GM18520 (cell line): ENCODE measurements at regions not wholly inside any gene's neighbourhood (a gene's known extent, or its start where the extent isn't known, plus 50 kb on each side); places are given as distances from the start of the nearest gene placed in this dataset.

Experiments used
- ATAC-seq: cut with Tn5 transposase; IDR thresholded peaks from one replicate; pipeline ENCODE4 v1.9.1; 2021; ENCODE audit not compliant: unreplicated experiment

DNA sequence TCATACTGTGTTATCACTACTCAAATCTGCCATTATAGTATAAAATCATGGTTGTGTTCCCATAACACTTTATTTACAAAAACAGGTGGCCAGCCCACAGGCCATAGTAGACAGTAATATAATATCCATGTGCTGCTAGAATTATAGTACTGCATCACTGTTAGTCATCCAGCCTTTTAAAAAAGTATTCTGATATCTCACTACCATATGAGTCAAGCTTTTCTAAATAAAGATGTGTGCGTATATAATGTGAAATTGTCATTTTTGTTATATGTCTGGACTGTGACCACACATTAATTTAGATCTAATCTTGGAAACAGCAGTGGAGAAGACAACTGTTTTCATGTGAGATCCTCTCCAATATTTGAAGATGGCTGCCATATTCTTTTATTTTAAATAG lies 1049.1 kb upstream of the GOT2 start:
- no peak for ATAC-seq

DNA sequence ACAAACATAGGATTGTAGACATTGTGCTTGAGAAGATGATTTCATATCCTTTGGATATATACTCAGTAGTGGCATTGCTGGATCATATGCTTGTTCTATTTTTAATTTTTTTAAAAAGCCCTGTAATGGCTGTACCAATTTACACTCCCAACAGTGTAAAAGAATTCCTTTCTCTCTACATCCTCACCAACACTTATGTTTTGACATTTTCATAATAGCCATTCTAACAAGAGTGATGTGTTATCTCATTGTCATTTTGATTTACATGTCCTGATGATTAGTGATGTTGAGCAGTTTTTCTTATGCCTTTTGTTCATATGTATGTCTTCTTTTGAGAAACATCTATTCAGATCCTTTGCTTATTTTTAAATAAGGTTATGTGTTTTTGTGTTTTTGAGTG lies 1039.2 kb upstream of the GOT2 start:
- no peak for ATAC-seq

DNA sequence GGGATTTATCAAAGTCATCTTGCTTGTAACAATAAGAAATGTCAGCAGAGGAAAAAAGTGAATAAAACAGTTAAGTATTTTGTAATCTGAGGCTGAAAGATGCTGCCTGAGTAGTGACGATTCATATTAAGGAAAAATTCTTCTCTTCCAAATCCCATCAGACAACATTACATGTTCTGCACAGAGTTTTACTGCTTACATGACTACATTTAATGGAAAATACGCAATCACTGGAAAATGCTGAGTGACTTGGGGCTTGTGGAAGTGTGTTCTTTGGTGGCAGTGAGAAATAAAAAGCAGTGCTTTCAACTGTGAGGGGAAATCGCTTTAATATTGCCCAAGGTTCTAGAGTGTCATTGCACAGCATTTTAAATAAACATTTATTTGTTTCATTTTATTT lies 1025.2 kb upstream of the GOT2 start:
- no peak for ATAC-seq

DNA sequence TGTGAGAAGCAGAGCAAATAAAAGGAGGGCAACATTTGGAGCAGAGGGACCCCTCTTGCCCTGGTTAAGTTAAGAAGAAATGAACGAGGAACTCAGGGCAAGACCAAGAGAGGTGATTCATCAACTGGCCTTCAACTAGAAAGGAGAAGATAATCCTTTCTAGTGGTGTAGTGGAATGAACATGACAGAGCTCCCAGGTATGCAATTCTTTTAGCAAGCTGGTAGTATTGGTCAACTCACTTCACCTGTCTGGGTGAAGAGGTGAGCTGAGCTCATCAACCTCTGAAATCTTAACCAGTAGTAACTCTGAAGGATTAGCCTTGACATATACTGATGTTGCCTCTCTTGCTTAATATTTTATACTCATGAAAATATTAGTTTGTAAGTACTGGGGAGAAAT lies 1024.7 kb upstream of the GOT2 start:
- no peak for ATAC-seq

DNA sequence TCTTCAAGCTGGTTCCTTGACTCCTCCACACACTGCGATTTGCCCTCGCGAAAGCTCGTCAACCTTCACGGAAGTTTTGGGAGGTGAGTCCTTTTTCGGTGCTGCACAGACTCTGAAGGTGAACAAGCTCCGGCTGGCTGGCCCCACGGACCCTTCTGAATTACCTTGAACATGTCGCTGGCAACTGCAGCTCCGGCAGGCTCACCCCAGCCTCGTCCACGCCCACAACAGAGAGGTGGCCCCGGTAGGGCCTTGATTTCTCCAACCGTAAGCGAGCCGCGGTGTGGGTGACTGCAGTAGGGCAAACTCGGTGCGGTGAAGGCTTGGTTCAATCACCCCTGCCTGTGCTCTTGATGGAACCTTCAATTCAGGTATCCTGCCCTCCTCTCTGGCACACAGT lies 1020.7 kb upstream of the GOT2 start:
- ATAC-seq: no peak

DNA sequence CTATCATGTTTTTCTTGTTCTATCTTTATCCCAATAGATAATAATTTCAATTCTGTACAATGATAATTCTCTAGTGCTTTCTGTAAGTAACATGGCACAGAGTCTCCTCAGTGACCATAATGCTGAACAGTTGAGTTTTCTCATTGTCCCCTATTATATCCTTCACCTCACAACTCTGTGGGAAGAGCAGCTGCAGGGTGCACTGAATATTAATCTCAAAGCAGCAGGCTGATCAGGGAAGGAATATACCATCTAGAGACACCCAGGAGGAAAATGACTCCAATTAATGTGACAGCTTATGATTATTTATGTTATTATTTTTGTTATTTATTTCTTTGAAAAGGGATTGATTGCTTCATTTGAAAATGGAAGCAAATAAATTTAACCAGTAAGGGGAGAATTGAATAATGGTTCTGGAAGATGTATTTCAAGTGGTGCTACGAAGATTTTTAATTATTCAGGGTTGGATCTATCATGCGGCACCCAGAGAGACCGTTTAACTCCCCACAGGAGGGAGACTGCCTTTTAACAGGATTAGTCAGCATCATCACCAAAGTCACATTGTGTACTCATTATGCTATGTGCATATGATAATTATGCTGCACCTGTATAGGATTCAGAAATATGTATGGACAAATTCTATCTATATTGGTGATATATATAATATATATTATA lies 1015.7 kb upstream of the GOT2 start:
- no peak for ATAC-seq

DNA sequence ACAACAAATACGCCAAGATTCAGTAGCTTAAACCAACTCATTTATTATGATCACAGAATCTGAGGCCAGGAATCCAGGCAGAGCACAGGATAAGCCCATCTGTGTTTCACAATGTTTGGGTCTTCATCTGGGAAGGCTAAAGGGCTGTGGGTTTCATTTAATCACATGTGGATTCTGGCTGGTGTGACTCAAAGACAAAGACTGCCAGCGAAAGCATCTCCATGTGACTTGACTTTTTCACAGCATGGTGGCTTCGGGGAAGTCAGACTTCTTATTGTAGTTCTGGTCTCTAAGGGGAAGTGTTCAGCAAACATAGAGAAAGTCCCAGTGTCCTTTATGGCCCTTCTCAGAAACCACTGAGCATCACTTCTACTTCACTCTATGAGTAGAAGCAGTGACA lies 1014.4 kb upstream of the GOT2 start:
- no peak for ATAC-seq

DNA sequence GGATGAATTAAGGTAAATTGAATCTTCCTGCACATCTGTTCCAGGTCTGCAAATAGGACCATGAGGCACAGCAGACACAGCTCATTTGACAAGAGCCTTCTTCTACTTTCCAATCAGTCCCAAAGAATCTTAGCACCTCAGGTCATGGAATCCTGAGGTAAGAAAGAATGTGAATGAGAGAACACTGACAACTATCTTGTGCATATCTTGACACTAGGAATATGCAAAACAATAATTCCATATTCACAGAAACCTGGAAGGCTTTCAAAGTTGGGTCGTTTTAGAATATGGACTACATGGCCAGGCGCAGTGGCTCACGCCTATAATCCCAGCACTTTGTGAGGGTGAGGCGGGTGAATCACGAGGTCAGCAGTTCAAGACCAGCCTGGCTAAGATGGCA lies 1009.4 kb upstream of the GOT2 start:
- no peak for ATAC-seq

DNA sequence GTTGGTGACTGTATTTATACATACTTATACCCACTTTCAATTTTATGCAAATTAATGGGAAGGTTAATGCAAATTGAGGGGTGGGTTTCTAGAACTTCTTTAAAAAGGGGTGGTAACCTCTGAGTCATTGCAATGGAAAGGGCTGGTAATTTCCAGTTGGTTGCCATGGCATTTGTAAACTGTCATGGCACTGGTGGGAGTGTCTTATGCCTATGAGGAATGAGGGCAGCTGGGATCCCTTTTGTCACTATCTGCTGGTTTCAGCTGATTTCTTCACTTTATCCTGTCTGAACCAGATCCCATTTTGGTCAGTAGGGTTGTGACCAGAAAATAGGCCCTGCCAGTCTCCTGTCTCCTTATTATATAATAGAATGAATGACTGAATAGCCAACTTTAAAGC lies 1006.7 kb upstream of the GOT2 start:
- ATAC-seq: no peak

DNA sequence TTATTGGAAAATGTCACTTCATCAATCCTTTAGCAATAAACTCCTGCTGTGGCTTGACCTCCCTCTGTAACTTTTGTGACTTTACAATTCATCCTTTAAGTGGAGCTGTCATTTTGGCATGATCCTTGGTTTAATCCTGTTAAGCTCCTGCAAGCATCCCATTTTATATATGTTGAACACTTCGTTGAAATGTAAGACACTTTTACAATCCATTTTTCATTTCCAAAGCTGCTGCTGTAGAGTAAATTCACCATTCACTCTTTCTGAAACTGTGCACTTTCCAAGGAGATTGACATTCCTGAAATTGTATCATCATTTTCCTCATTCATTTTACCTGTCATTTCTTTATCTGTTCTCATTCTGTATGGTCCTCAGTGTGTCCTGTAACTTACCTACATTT lies 1003.2 kb upstream of the GOT2 start:
- ATAC-seq: no peak

DNA sequence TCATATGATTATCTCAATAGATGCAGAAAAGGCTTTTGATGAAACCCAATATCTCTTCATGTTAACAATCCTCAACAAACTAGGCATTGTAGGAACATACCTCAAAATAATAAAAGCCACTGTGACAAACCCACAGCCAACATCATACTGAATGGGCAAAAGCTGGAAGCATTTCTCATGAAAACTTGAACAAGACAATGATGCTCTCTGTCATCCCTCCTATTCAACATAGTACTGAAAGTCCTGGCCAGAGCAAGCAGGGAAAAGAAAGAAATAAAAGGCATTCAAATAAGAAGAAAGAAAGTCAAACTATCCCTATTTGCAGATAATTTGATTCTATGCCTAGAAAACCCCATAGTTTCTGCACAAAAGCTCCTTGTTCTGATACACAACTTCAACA lies 999.2 kb upstream of the GOT2 start:
- no peak for ATAC-seq

DNA sequence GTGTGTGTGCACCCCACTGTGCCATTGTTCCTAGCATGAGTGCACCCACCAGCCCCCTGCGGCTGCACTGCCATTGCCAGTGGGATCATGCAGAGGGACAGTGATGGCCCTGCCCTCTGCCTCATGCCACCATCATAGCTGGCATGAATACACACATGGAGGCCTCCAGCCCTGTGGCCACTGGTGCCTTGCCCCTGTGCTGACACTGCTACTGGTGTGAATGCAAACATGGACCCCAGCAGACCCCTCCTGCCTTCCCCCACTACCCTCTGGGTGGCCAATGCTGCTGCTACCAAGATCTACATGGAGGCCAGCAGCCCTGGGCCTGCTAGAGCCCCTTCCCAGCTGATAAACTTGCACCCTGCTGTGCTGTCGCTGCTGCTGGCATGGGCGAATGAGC lies 995.5 kb upstream of the GOT2 start:
- ATAC-seq: no peak

DNA sequence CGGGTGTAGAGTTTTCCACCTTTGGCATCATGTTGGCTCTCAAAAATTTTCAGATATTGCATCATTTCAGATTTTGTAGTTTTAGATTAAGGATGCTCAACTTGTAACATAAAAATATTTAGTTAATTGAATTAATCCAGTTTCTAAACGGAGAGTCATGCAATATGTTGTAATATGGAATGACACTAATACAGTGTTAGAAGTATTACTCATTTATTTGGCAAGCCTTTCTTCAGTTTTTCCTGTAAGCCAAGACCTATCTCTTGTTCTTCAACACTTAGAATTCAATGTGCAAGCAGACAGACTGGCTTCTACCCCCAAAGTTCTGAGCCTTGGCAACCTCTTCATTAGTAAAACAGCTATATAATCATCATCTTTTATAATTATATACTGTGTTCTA lies 985.0 kb upstream of the GOT2 start:
- no peak for ATAC-seq

DNA sequence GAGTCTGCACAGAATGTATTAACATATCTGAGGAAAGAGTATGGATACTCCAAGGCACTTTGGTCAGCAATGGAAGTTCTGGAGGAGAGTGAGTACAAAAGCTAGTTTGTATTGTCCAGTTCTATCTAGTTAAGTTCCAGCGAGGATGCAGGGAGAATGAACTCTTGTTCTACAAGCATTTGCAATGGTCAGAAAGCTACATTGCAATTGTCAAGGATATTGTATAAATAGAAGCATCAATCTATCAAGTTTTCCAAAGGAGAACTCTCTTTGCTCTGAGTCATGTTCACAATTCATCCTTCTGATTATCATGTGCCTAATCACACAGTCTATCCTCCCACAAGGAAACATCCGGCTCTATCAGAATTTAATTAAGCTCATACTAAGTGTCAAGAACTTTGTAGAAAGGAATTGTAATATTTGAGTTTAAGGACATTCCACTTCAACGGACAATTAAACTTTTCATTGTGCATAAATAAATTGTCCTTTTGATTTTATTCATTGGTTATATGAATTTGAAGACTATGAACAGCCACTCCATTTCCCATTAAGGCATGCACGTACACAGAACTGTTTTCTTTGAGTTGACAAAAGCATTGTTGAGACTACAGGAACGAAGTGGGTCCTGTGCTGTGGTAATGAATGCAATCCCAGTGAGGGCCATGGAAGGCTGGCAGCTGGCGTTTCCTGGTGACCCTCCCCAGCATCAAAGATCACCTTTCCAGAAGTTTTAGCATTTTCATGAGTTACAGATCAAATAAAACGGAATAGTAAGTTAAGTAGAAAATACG lies 973.5 kb upstream of the GOT2 start:
- ATAC-seq: no peak

DNA sequence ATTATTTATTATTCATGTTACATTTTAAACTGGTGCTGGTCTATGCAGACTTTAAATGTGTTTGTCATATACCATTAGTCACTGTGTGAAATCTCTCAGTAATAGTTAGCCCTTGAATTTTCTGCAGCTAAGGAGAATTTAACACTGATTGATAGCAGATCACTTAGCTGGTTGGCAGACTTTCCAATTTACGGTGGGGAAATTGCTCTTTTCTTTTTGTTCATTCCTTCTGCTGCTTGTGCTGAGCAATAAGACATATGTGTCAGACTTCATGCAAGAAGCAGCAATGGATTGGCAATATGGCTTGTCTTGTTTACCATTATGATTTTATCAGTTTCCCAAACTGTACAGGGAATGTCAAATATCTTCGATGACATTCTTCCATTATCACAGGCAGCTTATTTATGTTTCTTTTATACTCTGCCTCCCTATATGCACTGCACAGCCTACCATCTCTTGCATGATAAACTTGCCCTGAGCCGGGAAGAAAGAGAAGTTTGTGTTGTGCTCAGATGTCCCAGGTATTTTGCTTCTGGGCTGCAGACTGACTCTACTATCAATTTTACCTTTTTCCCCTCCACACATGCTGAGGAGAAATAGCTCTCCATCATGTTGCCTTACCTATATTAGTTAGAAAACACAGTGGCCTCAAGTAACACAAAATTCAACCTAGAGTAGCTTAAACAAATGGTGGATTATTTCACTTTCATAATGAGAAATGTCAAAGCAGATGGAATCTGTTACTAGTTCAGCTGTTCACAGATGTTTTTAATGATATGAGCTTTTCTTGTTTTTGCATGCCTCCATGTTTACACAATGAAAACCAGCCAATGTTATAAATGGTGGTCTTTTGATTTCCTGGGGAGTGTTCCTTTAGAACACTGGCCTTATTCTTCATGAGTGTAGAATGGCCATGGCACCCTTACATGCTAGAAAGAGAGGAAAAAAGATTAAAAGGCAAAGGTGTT lies 968.1 kb upstream of the GOT2 start:
- no peak for ATAC-seq

DNA sequence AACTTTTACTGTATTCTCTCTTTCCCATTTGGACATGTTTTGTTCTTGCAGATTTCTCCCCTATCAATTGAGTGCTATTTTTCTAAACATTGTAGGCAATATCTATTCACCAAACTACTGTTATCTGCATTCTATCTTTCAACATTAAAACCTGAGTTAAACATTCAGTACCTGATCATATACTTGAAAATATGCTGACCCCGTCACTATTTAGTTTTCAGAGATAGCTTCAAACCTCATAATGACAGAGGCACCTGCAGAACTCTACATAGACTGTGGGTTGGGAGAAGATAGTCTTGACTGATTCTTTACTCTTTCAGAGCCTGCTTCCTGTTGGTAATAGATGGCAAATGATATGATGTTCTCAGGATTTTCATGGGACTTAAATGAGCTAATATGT lies 965.7 kb upstream of the GOT2 start:
- no peak for ATAC-seq

DNA sequence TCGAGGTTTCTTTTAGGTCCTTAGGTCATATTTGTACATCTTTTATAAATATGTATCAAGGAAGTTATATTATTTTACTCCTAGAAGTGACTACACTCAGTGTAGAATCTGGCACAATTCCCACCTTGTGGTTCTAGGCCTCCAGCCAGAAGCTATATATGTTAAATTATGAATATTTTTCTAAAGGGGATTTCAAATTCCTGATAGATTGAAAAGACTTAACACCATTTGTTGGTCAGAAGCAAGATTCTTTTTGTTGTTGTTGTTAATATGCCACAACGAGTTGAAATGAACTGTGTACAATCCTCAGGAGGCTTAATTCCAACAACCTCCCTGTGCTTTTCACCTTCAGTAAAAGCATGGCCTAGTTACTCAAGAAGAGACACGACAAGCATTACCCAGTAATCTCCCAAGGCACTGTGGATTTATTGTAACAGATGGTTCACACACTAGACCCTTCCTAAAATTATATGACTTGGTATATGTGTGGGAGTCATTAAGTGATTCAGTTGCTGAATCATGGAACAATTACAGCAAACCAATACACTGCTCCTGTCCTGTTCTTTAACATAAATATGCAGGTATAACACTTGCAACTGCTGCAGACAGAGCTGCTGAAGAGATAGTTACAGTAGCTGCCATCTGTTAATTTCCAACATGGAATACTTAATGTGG lies 964.4 kb upstream of the GOT2 start:
- ATAC-seq: no peak

DNA sequence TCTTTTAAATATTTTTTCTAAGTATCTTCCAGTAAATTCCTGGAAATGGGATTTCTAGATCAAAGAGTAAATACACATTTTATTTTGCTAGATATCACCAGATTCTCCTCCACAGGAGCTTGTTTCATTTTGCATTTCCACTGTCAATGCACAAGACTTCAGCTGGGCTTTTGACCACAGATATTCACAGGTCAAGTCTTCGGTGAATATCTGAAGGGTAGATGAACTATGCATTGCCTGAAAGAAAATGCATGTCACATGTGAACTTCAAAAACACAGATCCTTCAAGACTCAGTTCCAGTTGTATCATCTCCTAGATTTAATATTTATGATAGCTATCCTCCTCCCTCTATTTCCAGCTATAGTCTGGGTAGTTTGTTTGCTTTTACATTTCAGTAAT lies 963.6 kb upstream of the GOT2 start:
- ATAC-seq: no peak

DNA sequence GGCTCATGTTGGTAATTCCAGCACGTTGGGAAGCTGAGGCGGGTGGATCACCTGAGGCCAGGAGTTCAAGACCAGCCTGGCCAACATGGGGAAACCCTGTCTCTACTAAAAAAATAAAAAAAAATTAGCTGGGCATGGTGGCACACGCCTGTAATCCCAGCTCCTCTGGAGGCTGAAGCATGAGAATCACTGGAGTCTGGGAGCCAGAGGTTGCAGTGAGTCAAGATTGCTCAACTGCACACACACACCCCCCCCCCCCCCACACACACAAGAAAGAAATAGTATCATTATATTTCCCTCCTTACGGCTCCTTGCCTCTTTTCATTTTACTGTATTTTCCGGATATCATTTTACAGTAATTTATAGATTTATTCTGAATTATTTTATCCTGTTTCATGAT lies 963.1 kb upstream of the GOT2 start:
- ATAC-seq: no peak

DNA sequence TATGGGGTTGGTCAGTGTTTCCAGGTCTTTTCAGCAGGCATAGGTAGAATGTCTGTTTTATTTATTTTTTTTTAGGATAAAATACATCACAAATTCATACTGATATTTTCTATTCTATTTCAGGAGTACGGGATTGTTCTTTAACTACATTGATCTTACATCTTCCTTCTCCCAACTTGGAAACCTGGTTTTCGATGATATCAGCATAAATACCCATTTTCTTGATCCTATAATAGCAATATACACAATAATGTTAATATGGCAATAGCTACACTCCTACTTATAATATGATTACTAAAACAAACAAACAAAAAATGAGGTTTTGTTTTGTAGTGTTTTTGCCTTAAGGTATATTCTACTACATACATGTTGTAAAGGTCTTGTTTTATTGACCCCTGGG lies 962.4 kb upstream of the GOT2 start:
- ATAC-seq: no peak

DNA sequence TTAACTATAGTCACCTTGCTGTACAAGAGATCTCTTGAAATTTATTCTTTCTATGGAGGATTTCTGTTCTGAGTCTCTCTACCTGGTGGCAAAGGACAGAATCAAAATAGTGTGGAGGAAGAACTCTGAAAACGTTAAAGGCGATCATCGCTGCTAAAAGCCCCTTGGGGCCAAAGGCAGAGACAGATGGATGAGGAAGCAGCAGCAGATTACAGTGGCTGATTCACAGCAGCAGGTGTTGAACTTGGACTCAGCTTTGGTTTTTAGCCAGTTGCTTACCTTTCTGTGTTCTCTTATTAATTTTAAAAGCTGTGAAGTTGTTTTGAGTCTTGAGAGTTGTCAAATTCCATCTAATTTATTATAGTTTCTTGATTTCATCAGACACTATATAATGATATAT lies 956.1 kb upstream of the GOT2 start:
- no peak for ATAC-seq
